Nephron progenitor cell (in vitro differentiated cells): ENCODE measurements at regions not wholly inside any gene's neighbourhood (a gene's known extent, or its start where the extent isn't known, plus 50 kb on each side); places are given as distances from the start of the nearest gene placed in this dataset.

ENCODE experiments used
- DNase-seq: peaks from one replicate; pipeline ENCODE4 v3.0.0; 2021
- H3K27ac Mint-ChIP-seq: 2 replicates; pipeline ENCODE4 v1.8.0; 2021; ENCODE audit warnings: mild to moderate bottlenecking, moderate library complexity, mixed read lengths
- H3K27me3 Mint-ChIP-seq: 2 replicates; pipeline ENCODE4 v1.8.0; 2021; ENCODE audit warnings: mild to moderate bottlenecking, low read depth, mixed read lengths; ENCODE audit not compliant: poor library complexity
- H3K36me3 Mint-ChIP-seq: 2 replicates; pipeline ENCODE4 v1.8.0; 2021; ENCODE audit warnings: low read depth, mixed read lengths
- H3K4me1 Mint-ChIP-seq: 2 replicates; pipeline ENCODE4 v1.8.0; 2021; ENCODE audit warnings: mixed read lengths
- H3K4me3 Mint-ChIP-seq: 2 replicates; pipeline ENCODE4 v1.8.0; 2021; ENCODE audit warnings: mild to moderate bottlenecking, moderate library complexity, mixed read lengths
- H3K9me3 Mint-ChIP-seq: 2 replicates; pipeline ENCODE4 v1.8.0; 2021; ENCODE audit warnings: mild to moderate bottlenecking, moderate library complexity, mixed read lengths
- TF ChIP-seq, protein P1 (sequence below): fragments of 200-600 bp; sonication (generic); IDR thresholded peaks from 2 replicates; pipeline ENCODE4 v1.5.0; 2021; ENCODE audit warnings: antibody characterized with exemption

DNA sequence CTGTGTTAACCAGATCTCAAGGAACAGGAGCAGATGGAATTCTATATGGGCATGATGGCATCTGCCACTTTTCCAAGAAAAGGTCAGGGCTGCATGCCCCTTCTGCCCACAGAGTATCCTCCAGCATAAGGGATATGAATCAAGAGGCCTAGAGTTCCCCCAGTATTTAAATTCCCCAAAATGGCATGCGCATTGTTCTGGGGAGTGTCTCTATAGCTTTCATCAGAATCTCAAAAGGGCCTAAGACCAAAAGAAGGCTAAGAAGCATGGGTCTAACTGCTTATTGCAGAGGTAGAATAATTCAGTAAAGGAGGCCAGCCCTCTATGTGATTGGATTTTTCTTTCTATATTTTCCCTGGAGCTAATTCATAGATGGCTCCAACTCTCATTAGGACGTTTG lies 114.2 kb upstream of the SPIN1 start:
- no peak for DNase-seq
- H3K9me3 Mint-ChIP-seq, result peaks cover 13% of the 10 kb centered on the region
- H3K27me3 Mint-ChIP-seq, result peaks cover 6% of the 10 kb centered on the region
- no peaks in the 10 kb centered on the region for H3K36me3 Mint-ChIP-seq
- H3K27ac Mint-ChIP-seq, result no peak overlapping the region
- H3K4me3 Mint-ChIP-seq, result no peak overlapping the region
- peaks cover 12% of the 10 kb centered on the region for H3K4me1 Mint-ChIP-seq
- TF ChIP-seq, protein P1, sequence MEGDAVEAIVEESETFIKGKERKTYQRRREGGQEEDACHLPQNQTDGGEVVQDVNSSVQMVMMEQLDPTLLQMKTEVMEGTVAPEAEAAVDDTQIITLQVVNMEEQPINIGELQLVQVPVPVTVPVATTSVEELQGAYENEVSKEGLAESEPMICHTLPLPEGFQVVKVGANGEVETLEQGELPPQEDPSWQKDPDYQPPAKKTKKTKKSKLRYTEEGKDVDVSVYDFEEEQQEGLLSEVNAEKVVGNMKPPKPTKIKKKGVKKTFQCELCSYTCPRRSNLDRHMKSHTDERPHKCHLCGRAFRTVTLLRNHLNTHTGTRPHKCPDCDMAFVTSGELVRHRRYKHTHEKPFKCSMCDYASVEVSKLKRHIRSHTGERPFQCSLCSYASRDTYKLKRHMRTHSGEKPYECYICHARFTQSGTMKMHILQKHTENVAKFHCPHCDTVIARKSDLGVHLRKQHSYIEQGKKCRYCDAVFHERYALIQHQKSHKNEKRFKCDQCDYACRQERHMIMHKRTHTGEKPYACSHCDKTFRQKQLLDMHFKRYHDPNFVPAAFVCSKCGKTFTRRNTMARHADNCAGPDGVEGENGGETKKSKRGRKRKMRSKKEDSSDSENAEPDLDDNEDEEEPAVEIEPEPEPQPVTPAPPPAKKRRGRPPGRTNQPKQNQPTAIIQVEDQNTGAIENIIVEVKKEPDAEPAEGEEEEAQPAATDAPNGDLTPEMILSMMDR, result no peak

GRCh38 chr9:88272986-88273385 lies 115.3 kb upstream of the SPIN1 start:
- Mint-ChIP-seq H3K27ac (peak overlapping the region; percentile 45), H3K4me3 (no peak overlapping the region), H3K36me3 (no peaks in the 10 kb centered on the region), H3K9me3 (peaks cover 17% of the 10 kb centered on the region), H3K4me1 (peaks cover 12% of the 10 kb centered on the region), H3K27me3 (peaks cover 6% of the 10 kb centered on the region)
- no peak for DNase-seq
- TF ChIP-seq, protein P1, result no peak

DNA sequence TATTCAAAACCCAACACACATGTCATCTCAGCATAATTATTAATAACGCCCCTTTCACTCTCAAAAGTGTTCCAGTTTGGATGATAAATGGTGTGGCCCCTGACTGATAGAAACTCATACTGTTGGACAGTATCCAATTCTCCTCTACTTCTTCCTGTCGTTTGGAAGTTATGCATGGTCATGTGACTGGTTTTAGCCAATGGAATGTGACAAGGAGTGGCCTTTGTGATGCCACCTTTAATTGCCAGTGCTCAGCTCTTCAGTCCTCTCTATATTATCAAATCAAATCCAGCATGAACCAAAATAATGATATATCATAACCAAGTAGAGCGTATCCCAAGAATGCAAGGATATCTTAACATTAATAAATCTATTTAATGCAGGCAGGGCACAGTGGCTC lies 117.8 kb upstream of the SPIN1 start:
- Mint-ChIP-seq H3K36me3 (no peaks in the 10 kb centered on the region), H3K27me3 (peaks cover 2% of the 10 kb centered on the region), H3K4me1 (peaks cover 3% of the 10 kb centered on the region), H3K4me3 (no peak overlapping the region), H3K9me3 (peaks cover 17% of the 10 kb centered on the region), H3K27ac (no peak overlapping the region)
- TF ChIP-seq, protein P1, result no peak
- DNase-seq, result no peak

DNA sequence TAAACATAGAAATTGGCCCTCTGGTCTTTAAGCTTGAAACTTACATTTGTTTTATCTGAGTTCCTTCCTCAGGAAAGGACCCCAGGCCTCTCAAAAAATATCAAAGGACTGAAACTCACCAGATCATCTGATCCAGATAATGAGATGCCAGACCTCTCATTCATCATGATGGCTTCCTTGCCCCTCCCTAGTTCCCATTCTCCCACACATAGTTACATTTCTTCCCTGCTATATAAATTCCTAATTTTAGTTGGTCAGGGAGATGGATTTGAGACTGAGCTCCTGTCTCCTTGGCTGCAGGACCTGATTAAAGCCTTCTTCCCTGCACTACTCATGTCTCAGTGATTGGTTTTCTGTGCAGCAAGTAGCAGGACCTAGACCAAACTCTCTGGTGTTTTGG lies 119.4 kb upstream of the SPIN1 start:
- Mint-ChIP-seq H3K27me3 (peaks cover 5% of the 10 kb centered on the region), H3K4me1 (peaks cover 3% of the 10 kb centered on the region), H3K36me3 (no peaks in the 10 kb centered on the region), H3K4me3 (no peak overlapping the region), H3K9me3 (peaks cover 17% of the 10 kb centered on the region), H3K27ac (no peak overlapping the region)
- no peak for DNase-seq
- TF ChIP-seq, protein P1, result no peak

DNA sequence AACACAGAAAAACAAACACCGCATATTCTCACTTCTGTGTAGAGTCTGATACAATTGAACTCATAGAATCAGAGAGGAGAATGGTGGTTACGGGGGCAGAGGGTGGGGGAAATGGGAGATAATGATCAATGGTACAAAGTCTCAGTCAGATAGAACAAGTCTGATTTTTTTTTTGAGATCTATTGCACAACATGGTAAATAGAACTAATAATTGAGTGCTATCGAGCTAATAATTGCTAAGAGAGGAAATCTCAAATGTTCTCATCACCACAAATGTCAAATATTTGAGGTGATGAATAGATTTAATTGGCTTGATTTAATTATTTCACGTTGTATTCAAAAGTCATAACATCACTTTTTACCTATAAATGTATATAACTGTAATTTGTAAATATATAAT lies 121.0 kb upstream of the SPIN1 start:
- Mint-ChIP-seq H3K4me1 (no peaks in the 10 kb centered on the region), H3K9me3 (peaks cover 17% of the 10 kb centered on the region), H3K36me3 (no peaks in the 10 kb centered on the region), H3K27ac (no peak overlapping the region), H3K4me3 (no peak overlapping the region), H3K27me3 (peaks cover 5% of the 10 kb centered on the region)
- no peak for DNase-seq
- TF ChIP-seq, protein P1, result no peak

GRCh38 chr9:88266416-88266815 lies 121.8 kb upstream of the SPIN1 start:
- H3K36me3 Mint-ChIP-seq, result no peaks in the 10 kb centered on the region
- H3K4me3 Mint-ChIP-seq, result no peak overlapping the region
- TF ChIP-seq, protein P1, result no peak
- no peak overlapping the region for H3K27ac Mint-ChIP-seq
- peaks cover 17% of the 10 kb centered on the region for H3K9me3 Mint-ChIP-seq
- no peak for DNase-seq
- no peaks in the 10 kb centered on the region for H3K4me1 Mint-ChIP-seq
- H3K27me3 Mint-ChIP-seq, result peaks cover 5% of the 10 kb centered on the region
